Thyroid gland (tissue), 4 donors: ENCODE measurements at regions not wholly inside any gene's neighbourhood (a gene's known extent, or its start where the extent isn't known, plus 50 kb on each side); places are given as distances from the start of the nearest gene placed in this dataset.

Source experiments
- DNase-seq, 2 donors: peaks; one replicate each; pipeline ENCODE4 v3.0.0-alpha.2; 2019
- H3K27ac ChIP-seq, 3 donors: fragments of 200-600 bp; sonication (generic); 1 replicate in 2 of 3; 2 replicates in 1 of 3; pipeline ENCODE4 v1.5.1; 2016 to 2019; ENCODE audit warnings: mild to moderate bottlenecking in 1 of 3, moderate library complexity in 1 of 3
- H3K27me3 ChIP-seq: fragments of 200-600 bp; sonication (generic); one replicate; pipeline ENCODE4 v1.5.1; 2019
- H3K36me3 ChIP-seq, 2 donors: fragments of 200-600 bp; sonication (generic); one replicate each; pipeline ENCODE4 v1.5.1; 2016 to 2019
- H3K4me1 ChIP-seq, 2 donors: fragments of 200-600 bp; sonication (generic); one replicate each; pipeline ENCODE4 v1.5.1; 2017 to 2019
- H3K4me3 ChIP-seq, 3 donors: fragments of 200-600 bp; sonication (generic); replicated peaks in 1 of 3; 1 replicate in 2 of 3; 2 replicates in 1 of 3; pipeline ENCODE4 v1.5.1; 2016; ENCODE audit warnings: mild to moderate bottlenecking in 1 of 3
- H3K9me3 ChIP-seq: fragments of 200-600 bp; sonication (generic); one replicate; pipeline ENCODE4 v1.5.1; 2017
- CTCF ChIP-seq, 6 experiments: fragments of 200-600 bp in 3 of 6; fragments of 450-650 bp in 3 of 6; sonication (generic) in 3 of 6; IDR thresholded peaks; one replicate each; pipeline ENCODE4 v1.5.1; 2016 to 2019; ENCODE audit warnings: antibody characterized with exemption in 6 of 6, mild to moderate bottlenecking in 2 of 6, inconsistent platforms in 1 of 6, moderate library complexity in 1 of 6
- POLR2A ChIP-seq, 2 donors: fragments of 450-650 bp; IDR thresholded peaks; one replicate each; pipeline ENCODE4 v1.6.1; 2017; ENCODE audit warnings: antibody characterized with exemption in 2 of 2, mild to moderate bottlenecking in 2 of 2, moderate library complexity in 1 of 2
- WGBS, 2 donors: methylation state at CpG; one replicate each; pipeline ENCODE4 v1.1.5; 2017; 5-methylcytosine and 5-hydroxymethylcytosine counted together
- intact Hi-C: fragments of 100-400 bp; cut with DNase I; formaldehyde crosslinking; loops from one replicate; pipeline ENCODE4 v1.15.1; 2023

- DNase-seq = no peak
- no peak overlapping the region for H3K4me3 ChIP-seq
- H3K36me3 ChIP-seq = no peaks in the 10 kb centered on the region
- no peak overlapping the region for H3K27ac ChIP-seq
- H3K27me3 ChIP-seq = no peaks in the 10 kb centered on the region
- no peak for TF ChIP-seq POLR2A (IDR thresholded peaks at IDR 0.05)
- TF ChIP-seq CTCF (IDR thresholded peaks at IDR 0.05) = no peak
- intact Hi-C loops = no loop called here
- H3K4me1 ChIP-seq = peaks cover 12 to 24% of the 10 kb centered on the region in 2 donors
- H3K9me3 ChIP-seq = no peaks in the 10 kb centered on the region
- 71 to 76% methylated on average over 10 of the region's 10 CpGs for WGBS, 2 donors
These were observed 238.2 kb upstream of the HES1 start for GRCh38 chr3:193897731-193898180.

- H3K36me3 ChIP-seq = no peaks in the 10 kb centered on the region
- DNase-seq = no peak
- TF ChIP-seq CTCF (IDR thresholded peaks at IDR 0.05) (no peak), POLR2A (IDR thresholded peaks at IDR 0.05) (no peak)
- intact Hi-C loops = no loop called here
- no peaks in the 10 kb centered on the region for H3K27me3 ChIP-seq
- 92 to 96% methylated on average over 1 of the region's 1 CpG for WGBS, 2 donors
- H3K4me1 ChIP-seq = peaks cover 12 to 22% of the 10 kb centered on the region in 2 donors
- H3K4me3 ChIP-seq = no peak overlapping the region
- H3K9me3 ChIP-seq = no peaks in the 10 kb centered on the region
- H3K27ac ChIP-seq = no peak overlapping the region
These were observed 236.9 kb upstream of the HES1 start for GRCh38 chr3:193899001-193899400.

- 90 to 100% methylated on average over 1 of the region's 1 CpG for WGBS, 2 donors
- intact Hi-C loops = no loop called here
These were observed 234.9 kb upstream of the HES1 start for GRCh38 chr3:193901007-193901406.

GRCh38 chr3:193902607-193903511, 233.1 kb upstream of the HES1 start:
- intact Hi-C loops = no loop called here
- H3K9me3 ChIP-seq = no peaks in the 10 kb centered on the region
- TF ChIP-seq CTCF (IDR thresholded peaks at IDR 0.05) (no peak), POLR2A (IDR thresholded peaks at IDR 0.05) (no peak)
- no peak overlapping the region for H3K4me3 ChIP-seq
- H3K27ac ChIP-seq = peak overlapping the region in 2 of 3 donors; percentile 27 to 32
- H3K27me3 ChIP-seq = no peaks in the 10 kb centered on the region
- H3K4me1 ChIP-seq = peaks cover 3 to 10% of the 10 kb centered on the region in 2 donors
- no peaks in the 10 kb centered on the region for H3K36me3 ChIP-seq
- 71 to 75% methylated on average over 11 to 14 of the region's 14 CpGs for WGBS, 2 donors
- peak; percentile 75 to 79 for DNase-seq

More at GRCh38 chr3:193901007-193901406, 234.9 kb upstream of the HES1 start:
- Histone ChIP-seq H3K27ac (no peak overlapping the region), H3K27me3 (no peaks in the 10 kb centered on the region), H3K4me3 (no peak overlapping the region), H3K36me3 (no peaks in the 10 kb centered on the region), H3K9me3 (no peaks in the 10 kb centered on the region), H3K4me1 (peaks cover 3 to 10% of the 10 kb centered on the region in 2 donors)
- no peak for DNase-seq
- TF ChIP-seq CTCF (IDR thresholded peaks at IDR 0.05) (no peak), POLR2A (IDR thresholded peaks at IDR 0.05) (no peak)

- intact Hi-C loops = no loop called here
- Histone ChIP-seq H3K27me3 (no peaks in the 10 kb centered on the region), H3K9me3 (no peaks in the 10 kb centered on the region), H3K27ac (no peak overlapping the region), H3K4me3 (no peak overlapping the region), H3K4me1 (peaks cover 3 to 10% of the 10 kb centered on the region in 2 donors), H3K36me3 (no peaks in the 10 kb centered on the region)
- TF ChIP-seq POLR2A (IDR thresholded peaks at IDR 0.05) (no peak), CTCF (IDR thresholded peaks at IDR 0.05) (no peak)
- WGBS, 2 donors = 93 to 94% methylated on average over 8 of the region's 8 CpGs
- no peak for DNase-seq
These were observed 232.5 kb upstream of the HES1 start for GRCh38 chr3:193903512-193903817.
